Neutrophil (primary cell): ENCODE measurements at regions not wholly inside any gene's neighbourhood (a gene's known extent, or its start where the extent isn't known, plus 50 kb on each side); places are given as distances from the start of the nearest gene placed in this dataset.

Source experiments
- H3K27ac ChIP-seq: fragments of 200-600 bp; sonication (generic); 2 replicates; pipeline ENCODE4 v1.5.1; 2016; ENCODE audit warnings: mild to moderate bottlenecking, moderate library complexity
- H3K27me3 ChIP-seq: fragments of 200-600 bp; sonication (generic); 2 replicates; pipeline ENCODE4 v1.6.0; 2016; ENCODE audit warnings: mild to moderate bottlenecking
- H3K36me3 ChIP-seq: fragments of 200-600 bp; sonication (generic); 2 replicates; pipeline ENCODE4 v1.5.1; 2017
- H3K4me1 ChIP-seq, 2 experiments: fragments of 200-600 bp in 1 of 2; sonication (generic) in 1 of 2; 1 replicate in 1 of 2; 2 replicates in 1 of 2; pipeline versions ENCODE4 v1.5.1 to v1.6.1; 2013 to 2016; ENCODE audit warnings: low read depth in 1 of 2, low read length in 1 of 2, mild to moderate bottlenecking in 1 of 2, moderate library complexity in 1 of 2; ENCODE audit not compliant: control insufficient read depth in 1 of 2, insufficient read depth in 1 of 2
- H3K4me3 ChIP-seq, 2 experiments: fragments of 200-600 bp in 1 of 2; sonication (generic) in 1 of 2; 1 replicate in 1 of 2; 2 replicates in 1 of 2; pipeline ENCODE4 v1.5.1; 2013 to 2016; ENCODE audit warnings: low read depth in 1 of 2, low read length in 1 of 2, mild to moderate bottlenecking in 1 of 2, moderate library complexity in 1 of 2
- H3K9me3 ChIP-seq: fragments of 200-600 bp; sonication (generic); 2 replicates; pipeline ENCODE4 v1.5.1; 2016
- TF ChIP-seq, protein P1 (sequence below): fragments of 200-600 bp; sonication (generic); IDR thresholded peaks from 2 replicates; pipeline ENCODE4 v1.5.1; 2016; ENCODE audit warnings: antibody characterized with exemption

GRCh38 chr6:11427091-11427722, 110.3 kb upstream of the TMEM170B start:
- Histone ChIP-seq H3K27me3 (no peaks in the 10 kb centered on the region), H3K27ac (no peak overlapping the region), H3K4me3 (no peak overlapping the region), H3K36me3 (no peaks in the 10 kb centered on the region), H3K4me1 (no peaks in the 10 kb centered on the region), H3K9me3 (no peaks in the 10 kb centered on the region)
- TF ChIP-seq, protein P1, sequence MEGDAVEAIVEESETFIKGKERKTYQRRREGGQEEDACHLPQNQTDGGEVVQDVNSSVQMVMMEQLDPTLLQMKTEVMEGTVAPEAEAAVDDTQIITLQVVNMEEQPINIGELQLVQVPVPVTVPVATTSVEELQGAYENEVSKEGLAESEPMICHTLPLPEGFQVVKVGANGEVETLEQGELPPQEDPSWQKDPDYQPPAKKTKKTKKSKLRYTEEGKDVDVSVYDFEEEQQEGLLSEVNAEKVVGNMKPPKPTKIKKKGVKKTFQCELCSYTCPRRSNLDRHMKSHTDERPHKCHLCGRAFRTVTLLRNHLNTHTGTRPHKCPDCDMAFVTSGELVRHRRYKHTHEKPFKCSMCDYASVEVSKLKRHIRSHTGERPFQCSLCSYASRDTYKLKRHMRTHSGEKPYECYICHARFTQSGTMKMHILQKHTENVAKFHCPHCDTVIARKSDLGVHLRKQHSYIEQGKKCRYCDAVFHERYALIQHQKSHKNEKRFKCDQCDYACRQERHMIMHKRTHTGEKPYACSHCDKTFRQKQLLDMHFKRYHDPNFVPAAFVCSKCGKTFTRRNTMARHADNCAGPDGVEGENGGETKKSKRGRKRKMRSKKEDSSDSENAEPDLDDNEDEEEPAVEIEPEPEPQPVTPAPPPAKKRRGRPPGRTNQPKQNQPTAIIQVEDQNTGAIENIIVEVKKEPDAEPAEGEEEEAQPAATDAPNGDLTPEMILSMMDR = no peak

DNA sequence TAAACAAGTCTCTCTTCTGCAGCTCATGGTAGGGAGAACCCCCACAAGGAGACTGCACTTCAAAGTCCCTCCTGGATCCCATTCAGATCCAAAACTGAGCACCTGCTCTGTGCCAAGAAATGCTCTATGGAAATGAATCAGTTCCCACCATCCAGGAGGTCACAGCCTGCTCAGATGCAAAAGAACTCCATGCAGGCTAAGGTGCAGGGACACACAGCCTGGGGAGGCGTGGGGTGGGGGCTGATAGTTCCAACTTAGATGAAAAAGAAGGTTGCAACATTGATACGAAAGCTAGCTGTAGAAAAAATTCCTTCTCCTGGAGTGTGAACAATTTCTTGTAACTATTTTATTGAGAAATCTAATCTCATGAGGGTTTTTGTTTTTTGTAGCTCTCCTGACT, 111.0 kb upstream of the TMEM170B start:
- Histone ChIP-seq H3K4me3 (no peak overlapping the region), H3K36me3 (no peaks in the 10 kb centered on the region), H3K27ac (no peak overlapping the region), H3K9me3 (no peaks in the 10 kb centered on the region), H3K27me3 (no peaks in the 10 kb centered on the region), H3K4me1 (no peaks in the 10 kb centered on the region)
- TF ChIP-seq, protein P1 = no peak

GRCh38 chr6:11425876-11426275, 111.7 kb upstream of the TMEM170B start:
- Histone ChIP-seq H3K9me3 (no peaks in the 10 kb centered on the region), H3K36me3 (no peaks in the 10 kb centered on the region), H3K4me1 (no peaks in the 10 kb centered on the region), H3K27ac (no peak overlapping the region), H3K4me3 (no peak overlapping the region), H3K27me3 (no peaks in the 10 kb centered on the region)
- TF ChIP-seq, protein P1 = no peak

GRCh38 chr6:11425431-11425871, 112.1 kb upstream of the TMEM170B start:
- TF ChIP-seq, protein P1 = no peak
- Histone ChIP-seq H3K27ac (no peak overlapping the region), H3K36me3 (no peaks in the 10 kb centered on the region), H3K4me3 (no peak overlapping the region), H3K9me3 (no peaks in the 10 kb centered on the region), H3K4me1 (no peaks in the 10 kb centered on the region), H3K27me3 (no peaks in the 10 kb centered on the region)

- H3K27me3 ChIP-seq = no peaks in the 10 kb centered on the region
- H3K4me1 ChIP-seq = no peaks in the 10 kb centered on the region
- H3K27ac ChIP-seq = no peak overlapping the region
- no peak overlapping the region for H3K4me3 ChIP-seq
- TF ChIP-seq, protein P1 = no peak
- no peaks in the 10 kb centered on the region for H3K9me3 ChIP-seq
- no peaks in the 10 kb centered on the region for H3K36me3 ChIP-seq
Observed at GRCh38 chr6:11424395-11425034, 113.0 kb upstream of the TMEM170B start.
